GM19240 (cell line): ENCODE measurements at regions not wholly inside any gene's neighbourhood (a gene's known extent, or its start where the extent isn't known, plus 50 kb on each side); places are given as distances from the start of the nearest gene placed in this dataset.

Experiments
- DNase-seq: peaks from one replicate; pipeline ENCODE4 v3.0.0; 2011; ENCODE audit warnings: low spot score; ENCODE audit not compliant: insufficient read length

DNA sequence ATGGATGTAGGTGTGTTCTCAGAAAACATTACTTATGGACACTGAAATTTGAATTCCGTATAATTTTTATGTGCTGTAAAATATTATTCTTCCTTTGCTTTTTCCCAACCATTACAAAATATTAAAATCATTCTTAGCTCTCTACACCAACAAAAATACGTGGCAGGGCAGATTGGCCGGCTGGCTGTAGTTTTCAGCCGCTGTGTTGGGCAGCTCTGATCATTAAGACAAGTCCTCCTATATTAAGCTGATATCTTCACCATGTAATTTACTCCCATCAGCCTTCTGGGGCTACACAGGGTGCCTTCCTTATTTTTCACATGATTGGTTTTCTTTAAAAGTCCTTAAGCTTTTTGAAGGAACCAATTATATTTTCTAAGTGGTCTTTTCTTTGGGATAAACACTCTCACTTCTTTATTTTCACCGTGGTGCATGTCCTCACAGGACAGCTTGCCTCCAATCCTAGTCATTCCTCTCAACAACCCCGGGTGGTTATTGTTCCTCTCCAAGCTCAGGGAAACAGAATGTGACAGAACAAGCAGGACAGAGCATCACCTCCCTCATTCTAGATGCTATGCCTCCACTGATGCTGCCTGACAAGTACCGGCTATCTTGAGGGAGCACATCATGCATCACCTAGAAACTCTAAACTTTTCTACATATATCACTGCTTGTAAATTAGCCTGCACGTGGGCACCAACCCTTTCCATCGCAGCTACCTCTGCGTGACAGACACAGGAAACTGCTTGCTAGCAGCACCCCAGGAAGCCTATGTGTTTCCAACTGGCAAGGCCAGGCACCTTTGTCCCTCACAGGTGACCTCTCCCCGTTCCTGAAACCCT, 362.3 kb downstream of the MYCN start:
- no peak for DNase-seq

DNA sequence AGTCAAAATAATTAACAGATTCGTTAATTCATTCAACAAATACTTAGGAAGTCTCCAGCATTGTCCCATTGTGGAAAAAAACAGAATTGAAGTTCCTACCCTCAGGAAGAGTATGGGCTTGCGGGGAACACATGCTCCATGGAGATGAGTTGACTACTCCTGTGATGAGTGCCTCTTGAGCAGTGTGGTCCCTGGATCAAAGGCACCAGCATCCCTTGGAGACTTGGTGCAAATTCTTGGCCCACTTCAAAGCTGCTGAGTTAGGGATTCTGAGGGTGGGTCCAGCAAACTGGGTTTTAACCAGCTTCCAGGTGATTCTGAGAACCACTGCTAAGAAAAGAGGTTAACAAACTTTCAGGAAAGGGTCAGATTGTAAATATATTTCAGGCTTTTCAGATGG, 361.6 kb downstream of the MYCN start:
- DNase-seq, result no peak

DNA sequence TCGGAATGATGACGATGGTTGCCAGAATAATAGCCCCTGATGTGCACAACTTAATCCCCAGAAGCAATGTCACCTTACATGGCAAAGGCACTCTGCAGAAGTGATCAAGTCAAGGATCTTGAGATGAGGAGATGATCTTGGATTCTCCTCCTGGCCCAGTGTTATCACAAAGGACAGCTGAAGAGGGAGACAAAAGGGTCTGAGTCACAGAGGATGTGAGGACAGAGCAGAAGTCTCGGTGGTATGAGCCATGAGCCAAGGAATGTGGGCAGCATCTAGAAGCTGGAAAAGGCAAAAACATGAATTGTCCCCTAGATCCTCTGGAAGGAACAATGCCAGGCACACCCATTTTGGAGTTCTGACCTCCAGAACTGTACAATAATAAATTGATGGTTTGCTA, 358.5 kb downstream of the MYCN start:
- no peak for DNase-seq

DNA sequence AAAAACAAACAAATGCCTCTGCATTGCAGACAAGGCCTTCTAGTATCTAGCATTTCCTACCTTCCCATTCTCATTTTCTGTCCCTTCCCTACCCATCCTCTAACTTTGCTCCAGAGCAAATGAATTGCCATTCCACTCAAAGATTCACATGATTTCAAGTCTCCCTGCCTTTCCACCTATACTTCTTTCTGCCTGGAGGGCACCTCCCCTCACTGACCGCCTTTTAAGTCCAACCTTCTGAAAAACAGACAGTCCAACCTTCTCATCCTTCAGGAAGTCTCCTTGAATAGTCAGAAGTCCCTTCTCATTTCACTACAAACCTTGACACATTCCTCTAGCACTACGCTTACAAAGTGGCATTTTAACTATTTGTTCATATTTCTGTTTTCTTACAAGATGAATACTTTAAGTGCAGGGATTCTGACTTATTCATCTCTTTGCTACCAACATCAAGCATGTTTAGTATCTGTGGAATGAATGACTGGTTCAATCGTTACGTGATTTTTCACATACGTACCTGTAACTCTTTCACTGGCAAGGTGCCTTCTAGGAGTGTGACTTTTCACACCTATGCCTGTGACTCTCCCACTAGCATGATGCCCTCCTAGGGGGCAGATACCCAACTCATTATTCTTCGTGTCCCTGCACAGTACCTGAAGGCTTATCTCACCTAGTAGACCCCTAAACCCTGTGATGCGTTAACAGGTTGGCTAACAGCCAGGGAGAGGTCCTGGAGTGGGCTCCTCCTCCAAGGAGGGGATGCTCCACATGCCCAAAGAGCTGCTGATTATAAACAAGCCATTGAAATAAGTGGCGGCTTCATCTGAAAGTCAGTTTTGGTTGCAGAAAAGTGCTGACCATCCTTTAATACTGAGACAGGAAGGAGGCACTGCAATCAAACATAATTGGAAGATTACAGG, 356.2 kb downstream of the MYCN start:
- DNase-seq, result no peak

DNA sequence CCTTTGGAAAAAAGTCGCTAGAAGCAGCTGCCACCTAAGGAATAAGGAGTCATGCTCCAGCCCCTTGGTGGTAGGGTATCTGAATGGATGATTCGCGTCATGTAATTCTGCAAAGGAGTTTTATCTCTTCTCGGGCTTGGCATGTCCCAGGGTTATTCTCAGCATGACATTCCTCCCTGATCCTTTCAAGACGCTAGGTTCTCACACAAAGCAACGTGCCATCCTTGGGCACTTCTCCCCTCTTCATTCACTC, 355.6 kb downstream of the MYCN start:
- DNase-seq, result no peak

DNA sequence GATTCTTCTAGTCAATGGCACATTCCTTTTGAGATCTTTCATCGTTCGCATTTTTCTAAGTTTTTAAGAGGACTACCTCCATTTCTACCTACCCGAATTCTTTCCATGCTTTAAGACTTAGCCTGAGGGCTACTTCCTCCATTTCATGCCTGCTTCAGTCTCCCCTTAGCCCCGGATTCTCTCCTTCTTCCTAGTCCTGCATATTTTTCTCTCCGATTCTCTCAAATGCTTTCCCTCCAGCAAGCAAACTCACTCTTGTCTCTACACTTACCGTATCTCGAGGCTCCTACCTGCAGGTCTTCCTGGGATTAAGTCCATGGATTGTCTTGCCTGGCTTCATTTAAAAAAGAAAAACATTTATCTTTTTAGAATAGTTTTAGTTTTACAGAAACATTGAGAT, 354.4 kb downstream of the MYCN start:
- no peak for DNase-seq

DNA sequence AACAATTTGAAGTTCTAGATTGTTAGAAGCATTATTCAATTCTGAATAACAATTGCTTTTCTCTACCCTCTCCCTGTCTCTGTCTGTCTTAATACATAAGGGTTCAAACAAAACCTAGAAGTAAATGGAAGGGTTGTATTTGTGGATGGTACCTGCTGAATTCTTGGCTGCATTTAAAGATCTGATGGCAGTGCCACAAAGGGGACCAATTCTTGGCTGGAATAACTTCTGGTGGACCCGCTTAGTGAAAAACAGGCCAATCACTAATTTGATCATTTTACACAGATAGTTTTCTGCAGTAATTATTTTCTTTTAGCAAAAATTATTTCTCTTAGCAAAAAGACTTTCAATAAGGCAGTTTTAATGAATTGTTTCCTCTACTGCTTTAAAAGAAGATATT, 353.5 kb downstream of the MYCN start:
- no peak for DNase-seq

DNA sequence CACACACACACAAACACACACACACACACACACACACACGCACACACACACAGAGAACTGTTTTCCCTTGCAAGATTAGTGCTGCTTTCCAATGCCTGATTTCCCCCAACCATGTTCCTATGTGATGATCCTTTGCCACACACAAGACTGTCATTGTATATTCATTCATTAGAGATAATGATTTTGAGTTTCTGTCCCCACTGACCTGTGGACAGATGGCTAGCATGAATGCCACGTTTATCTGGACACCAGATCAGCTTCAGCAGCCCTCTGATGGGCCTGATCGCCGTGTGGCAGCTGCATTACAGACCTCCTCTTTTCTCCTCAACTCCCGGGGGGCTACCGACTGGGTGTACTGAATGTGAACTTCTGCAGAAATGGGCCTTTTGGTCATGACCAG, 353.0 kb downstream of the MYCN start:
- no peak for DNase-seq

DNA sequence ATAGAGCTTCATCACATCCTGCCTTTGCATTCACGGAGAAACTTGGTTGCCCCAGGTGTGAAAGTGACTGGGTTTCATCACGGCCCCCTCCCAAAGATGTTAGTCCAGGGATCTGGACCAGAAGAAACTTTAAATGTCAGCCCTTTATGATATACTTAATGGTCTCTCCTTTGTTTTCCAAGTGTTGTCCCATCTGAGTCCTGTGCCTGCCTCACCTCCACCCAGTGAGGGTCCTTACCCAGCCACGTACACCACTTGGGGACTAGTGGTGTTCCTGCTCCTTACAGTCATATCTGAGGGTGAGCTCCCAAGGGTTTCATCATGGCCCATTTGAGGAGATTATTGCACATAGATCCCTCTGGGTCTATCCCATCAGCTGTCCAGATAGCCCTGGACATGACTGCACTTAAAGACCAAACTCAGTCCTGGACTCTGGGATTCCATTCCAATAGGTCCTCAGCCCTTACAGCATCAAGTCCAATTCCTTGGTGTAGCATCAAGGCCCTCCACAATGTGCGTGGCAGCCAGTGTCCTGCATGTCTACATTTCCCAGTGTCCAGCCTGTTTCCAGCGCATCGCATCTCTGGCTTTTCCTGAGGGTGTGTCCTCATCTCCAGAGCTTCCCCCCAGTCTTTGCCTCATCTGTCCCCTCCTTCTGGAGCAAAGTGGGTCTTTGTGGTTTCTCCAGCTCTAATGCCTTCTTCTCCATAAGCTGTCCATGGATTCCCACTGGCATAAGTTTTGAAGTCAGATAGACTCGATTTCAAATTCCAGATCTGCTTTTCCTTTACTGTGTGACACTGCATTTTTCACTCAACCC, 351.6 kb downstream of the MYCN start:
- no peak for DNase-seq

DNA sequence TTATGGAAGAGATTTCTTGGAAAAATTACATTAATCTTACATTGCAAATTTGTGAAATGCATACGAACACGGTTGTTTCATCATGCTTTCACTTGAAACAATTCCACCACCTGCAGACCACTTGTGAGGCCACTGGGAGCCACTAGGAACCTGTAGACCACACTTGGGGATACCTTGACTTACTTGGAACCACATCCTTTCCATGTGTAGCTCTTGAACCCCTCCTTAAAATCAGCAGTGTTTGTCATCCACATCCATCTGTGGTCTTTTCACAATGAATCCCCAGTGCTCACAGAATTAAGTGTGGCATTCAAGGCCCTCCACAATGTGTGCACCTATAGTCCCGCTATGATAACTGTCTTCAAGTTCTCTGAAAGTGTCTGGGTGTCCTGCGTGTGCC, 350.9 kb downstream of the MYCN start:
- DNase-seq, result no peak

DNA sequence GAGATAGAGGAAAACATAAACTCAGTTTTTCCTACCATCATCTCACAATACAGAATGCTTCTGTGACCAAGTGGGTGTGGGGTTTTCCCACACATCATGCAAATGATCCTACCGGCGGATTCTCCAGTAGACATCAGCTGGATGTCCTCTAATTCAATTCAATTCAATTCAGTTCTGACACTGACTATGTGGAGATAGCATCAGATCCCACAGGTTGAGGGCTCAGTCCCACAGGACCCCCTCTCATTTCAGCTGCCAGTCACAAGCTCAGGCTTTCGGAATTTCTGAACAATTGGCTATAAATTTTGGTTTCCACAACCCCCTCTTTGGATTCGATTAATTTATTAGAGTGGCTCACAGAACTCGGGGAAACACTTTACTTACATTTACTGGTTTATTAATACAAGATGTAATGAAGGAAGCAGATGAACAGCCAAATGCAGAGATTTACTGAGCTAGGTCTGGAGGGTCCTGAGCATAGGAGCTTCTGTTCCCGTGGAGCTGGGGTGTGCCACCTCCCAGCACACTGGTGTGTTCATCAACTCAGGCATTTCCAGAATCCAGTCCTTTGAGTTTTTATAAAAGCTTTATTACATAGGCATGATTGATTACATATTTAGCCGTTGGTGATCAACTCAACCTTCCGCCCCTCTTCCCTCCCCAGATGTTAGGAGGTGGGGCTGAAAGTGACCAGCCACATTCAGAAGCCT, 350.1 kb downstream of the MYCN start:
- DNase-seq, result no peak

DNA sequence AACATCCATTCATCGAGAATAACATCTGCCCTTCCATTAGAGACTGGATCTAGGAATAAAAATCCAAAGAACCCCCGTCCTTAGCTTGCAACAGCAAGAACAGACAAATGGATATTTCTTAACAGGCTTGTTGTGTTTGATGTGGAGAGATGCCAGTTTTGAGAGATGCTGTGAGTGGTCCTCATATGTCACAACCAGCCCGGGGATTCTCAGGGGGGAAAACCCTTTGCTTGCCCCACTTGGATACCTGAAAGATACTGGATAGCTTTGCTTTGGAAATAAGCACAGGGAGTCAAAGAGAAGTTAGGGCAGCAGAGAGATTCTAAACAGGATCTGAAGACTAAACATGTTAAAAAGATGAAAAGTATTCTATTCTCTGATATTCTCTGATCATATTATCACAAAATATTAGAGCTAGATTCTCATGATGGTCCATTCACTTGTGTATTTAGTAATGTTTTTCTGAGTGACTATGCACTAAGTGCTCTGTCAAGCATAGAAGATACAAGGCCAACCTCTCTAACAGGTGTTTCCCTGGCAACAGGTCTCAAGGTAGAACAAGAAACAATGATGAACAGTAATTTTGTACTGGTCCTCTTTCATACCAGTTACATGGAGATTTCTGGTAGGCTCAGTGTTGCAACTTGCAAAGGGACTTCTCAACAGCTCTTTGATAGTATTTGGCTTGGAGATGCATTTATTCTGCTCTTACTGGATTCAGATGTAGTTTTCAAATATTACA, 348.2 kb downstream of the MYCN start:
- DNase-seq, result no peak

DNA sequence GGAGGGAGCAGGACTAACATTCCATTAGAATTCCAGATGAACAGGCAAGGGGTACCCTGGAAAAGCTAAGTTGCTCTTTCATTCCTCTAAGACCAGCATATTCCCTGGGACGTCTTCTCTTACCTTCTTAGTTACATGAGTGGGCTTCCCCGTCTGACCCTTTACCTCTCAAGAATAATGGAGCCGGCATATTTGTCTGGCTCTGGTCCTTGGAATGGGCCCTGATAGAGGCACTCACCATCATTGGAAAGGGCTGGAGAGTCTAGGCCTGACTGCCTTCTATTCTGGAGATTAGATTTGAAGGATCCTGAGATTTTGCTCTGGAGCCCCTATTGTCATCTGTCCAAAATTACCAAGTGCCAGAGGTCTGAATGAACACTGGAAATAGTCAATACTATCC, 347.5 kb downstream of the MYCN start:
- no peak for DNase-seq

DNA sequence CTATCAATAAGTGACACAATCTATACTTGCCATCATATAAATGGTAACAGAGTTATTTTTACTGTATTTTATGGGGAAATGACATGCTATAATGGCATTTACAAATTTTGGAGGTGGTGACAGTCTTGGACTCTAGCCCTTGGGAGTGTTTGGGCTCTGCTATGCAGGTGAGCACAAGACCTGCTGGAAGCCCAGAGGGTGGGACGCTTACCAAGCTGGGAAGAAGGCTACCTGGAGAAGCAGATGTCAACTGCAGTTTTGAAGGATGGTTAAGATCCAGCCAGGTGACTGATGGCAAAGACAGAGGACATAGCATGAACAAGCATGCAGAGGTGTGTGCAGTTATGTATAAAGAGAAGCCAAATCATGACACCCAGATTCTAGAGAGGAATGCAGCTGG, 346.9 kb downstream of the MYCN start:
- DNase-seq, result no peak

DNA sequence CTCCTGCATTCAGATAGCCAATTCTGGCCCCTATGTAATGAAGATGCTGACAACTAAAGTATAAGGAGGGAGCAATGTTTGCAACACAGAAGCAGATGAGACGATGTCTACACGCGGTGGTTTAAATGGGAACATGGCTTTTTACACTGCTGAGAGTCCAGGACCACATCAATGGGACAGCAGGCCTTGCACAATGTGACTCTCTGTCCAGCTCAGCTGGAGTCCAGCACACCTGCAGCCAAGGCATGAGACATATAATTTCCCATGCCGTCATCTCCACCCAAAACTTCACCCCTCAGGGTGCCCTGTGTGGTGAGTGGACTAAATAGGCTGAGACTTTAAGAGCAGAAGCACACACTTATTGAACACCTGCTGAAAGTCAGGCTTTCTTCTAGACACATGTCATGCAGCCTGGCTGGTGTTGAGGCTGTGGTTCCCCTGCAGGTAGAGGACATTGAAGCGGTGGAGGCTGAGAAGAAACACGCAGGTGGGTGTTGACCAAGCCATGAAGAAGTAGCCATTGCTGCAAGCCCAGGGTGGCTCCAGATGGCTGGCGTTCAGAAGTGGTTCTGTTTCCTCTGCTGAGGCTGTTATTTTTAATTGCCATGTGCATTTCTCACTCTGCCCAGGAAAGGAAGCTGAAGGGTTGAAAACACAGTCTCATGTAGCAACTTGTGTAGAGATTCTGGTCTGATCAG, 345.6 kb downstream of the MYCN start:
- no peak for DNase-seq

DNA sequence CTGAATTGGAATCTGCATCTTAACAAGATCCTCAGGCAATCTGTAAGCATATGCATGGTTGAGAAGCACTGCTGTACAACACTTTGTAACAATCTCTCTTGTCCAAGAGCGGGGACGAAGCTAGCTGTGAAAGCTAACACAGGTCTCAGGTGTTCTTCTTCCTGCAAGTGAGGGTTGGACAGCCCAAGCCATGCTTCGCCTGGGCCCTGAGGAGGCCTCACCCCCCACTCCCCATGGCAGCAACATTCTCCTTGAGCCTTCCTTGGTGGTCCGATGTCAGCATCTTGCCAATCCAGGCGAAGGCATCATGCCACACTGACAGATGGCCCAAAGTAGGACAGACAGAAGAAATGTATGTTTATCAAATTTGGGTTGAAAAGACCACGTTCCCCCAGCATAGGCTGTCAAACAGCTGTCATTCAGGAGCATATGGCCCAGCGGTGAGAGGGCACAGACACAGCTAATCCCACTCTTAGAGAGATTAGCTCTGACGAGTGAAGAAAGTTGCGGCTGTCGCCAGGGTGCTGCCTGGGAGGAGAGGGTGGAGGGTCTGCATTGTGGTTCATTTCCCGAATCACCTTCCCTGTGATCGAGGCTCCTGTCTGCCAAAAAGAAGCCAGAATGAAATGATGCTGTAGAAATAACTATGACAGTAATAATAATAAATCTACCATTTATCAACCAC, 344.7 kb downstream of the MYCN start:
- no peak for DNase-seq

DNA sequence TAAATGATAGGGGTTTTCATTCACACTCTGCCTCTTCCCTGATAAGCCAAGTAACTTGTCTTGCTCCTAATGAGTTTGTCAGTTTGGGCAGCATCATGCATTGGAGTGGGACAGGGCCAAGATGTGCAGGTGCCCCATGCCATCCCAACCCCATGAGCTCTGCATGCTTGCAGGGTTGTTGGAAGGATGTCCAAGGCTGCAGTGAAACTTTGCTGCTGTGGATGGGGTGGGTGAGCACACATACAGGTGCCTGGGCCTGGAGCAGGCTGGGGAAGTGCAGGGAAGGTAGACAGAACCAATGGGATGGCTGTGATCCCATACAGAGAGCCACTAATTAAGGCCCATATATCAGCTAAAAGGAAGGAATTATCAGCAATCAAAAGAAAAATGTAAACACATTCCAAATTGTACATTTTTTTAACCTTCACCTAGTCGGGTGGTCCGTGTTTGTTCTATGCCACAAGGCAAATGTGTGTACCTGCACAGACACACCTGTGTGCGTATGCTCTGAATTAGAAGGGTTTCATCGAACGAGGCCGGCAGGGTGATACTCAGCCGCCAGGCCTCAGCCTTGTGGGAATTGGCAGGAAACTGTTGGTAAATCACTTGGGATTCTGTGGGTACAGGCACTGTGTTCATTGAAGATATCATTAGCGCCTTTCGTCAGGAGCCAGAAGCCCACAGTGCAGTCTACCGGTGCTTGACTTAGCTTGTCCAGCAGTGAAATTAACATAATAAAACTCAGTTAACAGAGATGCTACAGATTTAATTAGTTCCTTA, 342.9 kb downstream of the MYCN start:
- no peak for DNase-seq

DNA sequence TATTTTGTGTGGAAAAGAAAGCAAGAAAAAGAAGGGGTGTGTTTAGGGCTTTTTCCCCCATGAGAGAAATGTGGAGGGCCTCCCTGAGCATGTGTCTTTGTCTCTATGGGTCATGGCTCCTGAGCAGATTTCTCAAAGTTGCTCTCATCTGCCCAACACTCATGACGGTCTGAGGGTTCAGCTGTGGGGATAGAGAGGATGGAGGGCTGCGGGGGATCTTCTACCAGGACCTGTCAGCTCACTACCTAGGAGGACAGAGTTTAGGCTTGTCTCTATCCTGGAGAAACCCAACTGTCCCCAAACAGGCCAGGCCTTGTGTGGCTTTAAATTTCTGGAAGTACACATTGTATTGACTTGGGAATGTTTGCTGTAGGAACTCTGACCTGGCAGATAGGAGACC, 342.2 kb downstream of the MYCN start:
- no peak for DNase-seq
